HepG2 (cell line): ENCODE measurements at regions not wholly inside any gene's neighbourhood (a gene's known extent, or its start where the extent isn't known, plus 50 kb on each side); places are given as distances from the start of the nearest gene placed in this dataset.

Source experiments
- ATAC-seq: fragments of 200-7000 bp; cut with Tn5 transposase; 3 replicates; pipeline ENCODE4 v1.9.1; 2020; ENCODE audit warnings: mild to moderate bottlenecking, moderate library complexity
- BruUV-seq: library from RNA; stranded (reverse); fragments of 400-500 nt; replicated peaks from 2 replicates; lab custom pipeline; 2021; lab: Mats Ljungman, UMichigan
- CTCF ChIA-PET: fragments of 300-600 bp; formaldehyde crosslinking; extraction: SDS; loops from one replicate; lab custom pipeline; 2021; ENCODE audit warnings: low total read pairs, inconsistent platforms, low intra/inter-chr PET ratio; lab: Yijun Ruan, JAX
- POLR2A ChIA-PET: fragments of 350-600 bp; sonication (Branson Sonifier 250); formaldehyde crosslinking; loops from one replicate; lab custom pipeline; 2020; ENCODE audit warnings: antibody characterized with exemption, inconsistent platforms; lab: Yijun Ruan, JAX
- DNase-seq: peaks from one replicate; pipeline ENCODE4 v3.0.0-alpha.2; 2015; ENCODE audit warnings: low spot score
- FAIRE-seq: peaks from 3 replicates; lab custom pipeline; 2011; peaks lifted over from hg19 to GRCh38; lab: Jason Lieb, UNC
- H2AFZ ChIP-seq: one replicate; pipeline ENCODE4 v1.6.1; 2011; ENCODE audit warnings: low read length, inconsistent platforms
- H3K27ac ChIP-seq: fragments of 300-600 bp; 3 replicates; pipeline ENCODE4 v1.8.0; 2011; ENCODE audit warnings: mixed run types, mild to moderate bottlenecking, mixed read lengths, low read length, inconsistent platforms; ENCODE audit not compliant: insufficient read depth; ENCODE audit errors: extremely low read length
- H3K27me3 ChIP-seq, 2 experiments: fragments of 200-600 bp in 1 of 2; 2 replicates in 1 of 2; 3 replicates in 1 of 2; pipeline versions ENCODE4 v1.6.0 to v1.8.0; 2011; ENCODE audit warnings: low read length in 2 of 2, mild to moderate bottlenecking in 2 of 2, moderate library complexity in 2 of 2, inconsistent platforms in 1 of 2; ENCODE audit not compliant: insufficient read depth in 2 of 2, control insufficient read depth in 1 of 2
- H3K36me3 ChIP-seq, 2 experiments: fragments of 200-600 bp in 1 of 2; replicated peaks in 1 of 2; 2 replicates in 1 of 2; 3 replicates in 1 of 2; pipeline versions ENCODE4 v1.5.1 to v1.8.0; 2011; ENCODE audit warnings: low read length in 2 of 2, inconsistent platforms in 1 of 2; ENCODE audit not compliant: insufficient read depth in 2 of 2, control insufficient read depth in 1 of 2
- H3K4me1 ChIP-seq: 2 replicates; pipeline ENCODE4 v1.5.1; 2012; ENCODE audit warnings: low read length, inconsistent platforms; ENCODE audit not compliant: insufficient read depth
- H3K4me2 ChIP-seq: 2 replicates; pipeline ENCODE4 v1.6.0; 2011; ENCODE audit warnings: low read depth, low read length, inconsistent platforms
- H3K4me3 ChIP-seq, 3 experiments: fragments of 200-600 bp in 1 of 3; sonication (generic), shearing (Covaris generic) in 1 of 3; replicated peaks in 1 of 3; 2 replicates each; pipeline ENCODE4 v1.5.1; 2011 to 2016; ENCODE audit warnings: low read length in 3 of 3, inconsistent platforms in 2 of 3, low read depth in 2 of 3, mild to moderate bottlenecking in 2 of 3, control low read depth in 1 of 3, mixed read lengths in 1 of 3; ENCODE audit not compliant: insufficient read depth in 1 of 3
- H3K79me2 ChIP-seq: one replicate; pipeline ENCODE4 v1.6.1; 2011; ENCODE audit warnings: low read length, inconsistent platforms; ENCODE audit not compliant: insufficient read depth
- H3K9ac ChIP-seq: 2 replicates; pipeline ENCODE4 v1.6.0; 2011; ENCODE audit warnings: mild to moderate bottlenecking, low read depth, low read length, inconsistent platforms; ENCODE audit not compliant: insufficient read depth
- H3K9me3 ChIP-seq: 2 replicates; pipeline ENCODE4 v1.5.1; 2012; ENCODE audit warnings: mild to moderate bottlenecking, low read length
- H4K20me1 ChIP-seq: 2 replicates; pipeline ENCODE4 v1.6.0; 2011; ENCODE audit warnings: inconsistent platforms, mild to moderate bottlenecking, low read length, moderate library complexity; ENCODE audit not compliant: insufficient read depth
- DZIP1 ChIP-seq: sonication (generic); formaldehyde crosslinking; IDR thresholded peaks from 2 replicates; pipeline ENCODE4 v1.5.0; 2020; ENCODE audit warnings: mild to moderate bottlenecking, missing genetic modification reagents
- FOSL2 ChIP-seq: sonication (generic); formaldehyde crosslinking; IDR thresholded peaks from 2 replicates; pipeline ENCODE4 v1.4.0; 2020; ENCODE audit warnings: missing genetic modification reagents
- FOXK1 ChIP-seq: sonication (generic); formaldehyde crosslinking; IDR thresholded peaks from 2 replicates; pipeline ENCODE4 v1.4.0; 2020; ENCODE audit warnings: low read depth, missing genetic modification reagents, borderline replicate concordance
- GFI1 ChIP-seq: sonication (generic); formaldehyde crosslinking; IDR thresholded peaks from 2 replicates; pipeline ENCODE4 v1.5.0; 2020; ENCODE audit warnings: missing genetic modification reagents, mild to moderate bottlenecking, borderline replicate concordance
- KAT7 ChIP-seq: IDR thresholded peaks from 2 replicates; pipeline ENCODE4 v1.6.1; 2018; ENCODE audit warnings: borderline replicate concordance, missing compliant biosample characterization
- KLF12 ChIP-seq: sonication (generic); formaldehyde crosslinking; IDR thresholded peaks from 2 replicates; pipeline ENCODE4 v1.4.0; 2020; ENCODE audit warnings: missing genetic modification reagents, borderline replicate concordance
- MED1 ChIP-seq: sonication (generic); formaldehyde crosslinking; IDR thresholded peaks from 2 replicates; pipeline ENCODE4 v1.4.0; 2020; ENCODE audit warnings: missing genetic modification reagents
- PHF8 ChIP-seq: sonication (generic); formaldehyde crosslinking; IDR thresholded peaks from 2 replicates; pipeline ENCODE4 v1.5.0; 2020; ENCODE audit warnings: missing genetic modification reagents
- RELA ChIP-seq: sonication (generic); formaldehyde crosslinking; IDR thresholded peaks from 2 replicates; pipeline ENCODE4 v1.4.0; 2020; ENCODE audit warnings: missing genetic modification reagents
- SP5 ChIP-seq: IDR thresholded peaks from 2 replicates; pipeline ENCODE4 v1.6.1; 2016; ENCODE audit warnings: low read depth, borderline replicate concordance
- TP53 ChIP-seq: sonication (generic); formaldehyde crosslinking; conservative IDR thresholded peaks from 2 replicates; pipeline ENCODE4 v1.4.0; 2020; ENCODE audit warnings: missing genetic modification reagents
- ZNF121 ChIP-seq: sonication (generic); formaldehyde crosslinking; IDR thresholded peaks from 2 replicates; pipeline ENCODE4 v1.5.0; 2020; ENCODE audit warnings: mild to moderate bottlenecking, missing genetic modification reagents
- ZNF30 ChIP-seq: sonication (generic); formaldehyde crosslinking; IDR thresholded peaks from 2 replicates; pipeline ENCODE4 v1.5.0; 2020; ENCODE audit warnings: mild to moderate bottlenecking, missing genetic modification reagents
- ZNF354B ChIP-seq: sonication (generic); formaldehyde crosslinking; IDR thresholded peaks from 2 replicates; pipeline ENCODE4 v1.8.0; 2022; ENCODE audit warnings: mild to moderate bottlenecking, missing genetic modification reagents
- ZNF460 ChIP-seq: sonication (generic); formaldehyde crosslinking; IDR thresholded peaks from 2 replicates; pipeline ENCODE4 v1.5.1; 2020; ENCODE audit warnings: missing genetic modification reagents, mild to moderate bottlenecking, borderline replicate concordance
- WGBS: methylation state at CpG from one replicate; pipeline ENCODE4 v1.1.6; 2017; ENCODE audit warnings: low lambda C conversion rate; 5-methylcytosine and 5-hydroxymethylcytosine counted together
- in situ Hi-C: cut with HindIII; loops from 2 replicates; pipeline ENCODE4 v1.10.0; 2017; ENCODE audit warnings: low pct_unique_long_range_greater_than_20kb; ENCODE audit not compliant: extremely low pct_ligation_motif_present
- intact Hi-C: fragments of 100-400 bp; cut with micrococcal nuclease; formaldehyde crosslinking; loops from one replicate; pipeline ENCODE4 v1.10.0; 2022; ENCODE audit not compliant: unreplicated experiment
- TF ChIP-seq, protein P1 (sequence below): sonication (generic); formaldehyde crosslinking; IDR thresholded peaks from 2 replicates; pipeline ENCODE4 v1.4.0; 2020; ENCODE audit warnings: missing genetic modification reagents, borderline replicate concordance

GRCh38 chr6:113246186-113246585 lies 611.0 kb upstream of the MARCKS start:
- Histone ChIP-seq H3K79me2 (no peaks in the 10 kb centered on the region), H2AFZ (no peak overlapping the region), H4K20me1 (no peaks in the 10 kb centered on the region), H3K4me3 (no peak overlapping the region), H3K4me1 (no peaks in the 10 kb centered on the region), H3K9me3 (no peaks in the 10 kb centered on the region), H3K36me3 (no peaks in the 10 kb centered on the region), H3K27me3 (no peaks in the 10 kb centered on the region), H3K9ac (no peak overlapping the region), H3K27ac (no peak overlapping the region), H3K4me2 (no peak overlapping the region)
- ChIA-PET CTCF (no interaction called here), POLR2A (no interaction called here)
- in situ Hi-C loops (no loop called here), intact Hi-C loops (no loop called here)
- no peak for ATAC-seq
- DNase-seq: no peak
- FAIRE-seq: no peak
- no peak for TF ChIP-seq SP5 (CRISPR knock-in tag)
- no peak for TF ChIP-seq DZIP1 (CRISPR knock-in tag)
- no peak for TF ChIP-seq ZNF460
- no peak for TF ChIP-seq ZNF30 (CRISPR knock-in tag)
- TF ChIP-seq GFI1 (CRISPR knock-in tag): no peak
- no peak for TF ChIP-seq FOSL2 (CRISPR knock-in tag)
- no peak for TF ChIP-seq RELA (CRISPR knock-in tag)
- TF ChIP-seq ZNF354B (CRISPR knock-in tag): no peak
- TF ChIP-seq, protein P1, sequence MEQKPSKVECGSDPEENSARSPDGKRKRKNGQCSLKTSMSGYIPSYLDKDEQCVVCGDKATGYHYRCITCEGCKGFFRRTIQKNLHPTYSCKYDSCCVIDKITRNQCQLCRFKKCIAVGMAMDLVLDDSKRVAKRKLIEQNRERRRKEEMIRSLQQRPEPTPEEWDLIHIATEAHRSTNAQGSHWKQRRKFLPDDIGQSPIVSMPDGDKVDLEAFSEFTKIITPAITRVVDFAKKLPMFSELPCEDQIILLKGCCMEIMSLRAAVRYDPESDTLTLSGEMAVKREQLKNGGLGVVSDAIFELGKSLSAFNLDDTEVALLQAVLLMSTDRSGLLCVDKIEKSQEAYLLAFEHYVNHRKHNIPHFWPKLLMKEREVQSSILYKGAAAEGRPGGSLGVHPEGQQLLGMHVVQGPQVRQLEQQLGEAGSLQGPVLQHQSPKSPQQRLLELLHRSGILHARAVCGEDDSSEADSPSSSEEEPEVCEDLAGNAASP (CRISPR knock-in tag): no peak
- TF ChIP-seq KAT7: no peak
- no peak for TF ChIP-seq FOXK1 (CRISPR knock-in tag)
- TF ChIP-seq TP53 (CRISPR knock-in tag): no peak
- no peak for TF ChIP-seq PHF8 (CRISPR knock-in tag)
- no peak for TF ChIP-seq KLF12 (CRISPR knock-in tag)
- TF ChIP-seq ZNF121 (CRISPR knock-in tag): no peak
- TF ChIP-seq MED1 (CRISPR knock-in tag): no peak
- WGBS: 0% methylated on average over 1 of the region's 1 CpG
- BruUV-seq: no TSS peak
